ENCODE measurements at regions not wholly inside any gene's neighbourhood (a gene's known extent, or its start where the extent isn't known, plus 50 kb on each side); places are given as distances from the start of the nearest gene placed in this dataset.

- ChIA-PET POLR2A (no interaction called here), CTCF (no interaction called here)
- H3K9me3 Mint-ChIP-seq (ENCODE audit: unreplicated experiment) = no peaks in the 10 kb centered on the region
- no TSS peak for BruUV-seq (replicated peaks)
- intact Hi-C loops (cut with micrococcal nuclease) = no loop called here
- H3K36me3 Mint-ChIP-seq (ENCODE audit: insufficient read depth, unreplicated experiment) = no peaks in the 10 kb centered on the region
- TF ChIP-seq CTCF (IDR thresholded peaks at IDR 0.05; ENCODE audit: unreplicated experiment) = no peak
- H3K27me3 Mint-ChIP-seq (ENCODE audit: insufficient read depth, unreplicated experiment) = peaks cover 50% of the 10 kb centered on the region
- no peak overlapping the region for H3K4me3 Mint-ChIP-seq (ENCODE audit: unreplicated experiment)
- no peak overlapping the region for H3K27ac Mint-ChIP-seq (ENCODE audit: low read depth, unreplicated experiment)
- DNase-seq (ENCODE audit: unreplicated experiment) = no peak
- peaks cover 14% of the 10 kb centered on the region for H3K4me1 Mint-ChIP-seq (ENCODE audit: insufficient read depth, unreplicated experiment)
Measured at GRCh38 chr13:26460648-26461047, 96.8 kb upstream of the WASF3 start.

- no peak for TF ChIP-seq CTCF (IDR thresholded peaks at IDR 0.05; ENCODE audit: unreplicated experiment)
- BruUV-seq (replicated peaks) = no TSS peak
- Mint-ChIP-seq H3K27ac (ENCODE audit: low read depth, unreplicated experiment) (no peak overlapping the region), H3K27me3 (ENCODE audit: insufficient read depth, unreplicated experiment) (peaks cover 25% of the 10 kb centered on the region), H3K4me3 (ENCODE audit: unreplicated experiment) (no peak overlapping the region), H3K4me1 (ENCODE audit: insufficient read depth, unreplicated experiment) (peaks cover 4% of the 10 kb centered on the region), H3K36me3 (ENCODE audit: insufficient read depth, unreplicated experiment) (no peaks in the 10 kb centered on the region), H3K9me3 (ENCODE audit: unreplicated experiment) (no peaks in the 10 kb centered on the region)
- intact Hi-C loops (cut with micrococcal nuclease) = no loop called here
- CTCF ChIA-PET = no interaction called here
- no peak for DNase-seq (ENCODE audit: unreplicated experiment)
- POLR2A ChIA-PET = no interaction called here
Measured at GRCh38 chr13:26463296-26463695, 94.2 kb upstream of the WASF3 start.

GRCh38 chr13:26463848-26464247, 93.6 kb upstream of the WASF3 start:
- Mint-ChIP-seq H3K27me3 (ENCODE audit: insufficient read depth, unreplicated experiment) (peaks cover 23% of the 10 kb centered on the region), H3K36me3 (ENCODE audit: insufficient read depth, unreplicated experiment) (no peaks in the 10 kb centered on the region), H3K4me1 (ENCODE audit: insufficient read depth, unreplicated experiment) (peaks cover 4% of the 10 kb centered on the region), H3K4me3 (ENCODE audit: unreplicated experiment) (no peak overlapping the region), H3K9me3 (ENCODE audit: unreplicated experiment) (no peaks in the 10 kb centered on the region), H3K27ac (ENCODE audit: low read depth, unreplicated experiment) (no peak overlapping the region)
- BruUV-seq (replicated peaks) = no TSS peak
- CTCF ChIA-PET = interaction anchor here (1.2 kb wide), 1 partner anchor 15 kb away, joined by 3 read pairs; no protein-coding TSS in a partner anchor
- TF ChIP-seq CTCF (IDR thresholded peaks at IDR 0.05; ENCODE audit: unreplicated experiment) = no peak
- POLR2A ChIA-PET = no interaction called here
- intact Hi-C loops (cut with micrococcal nuclease) = no loop called here
- no peak for DNase-seq (ENCODE audit: unreplicated experiment)

GRCh38 chr13:26465514-26465913, 92.0 kb upstream of the WASF3 start:
- intact Hi-C loops (cut with micrococcal nuclease) = no loop called here
- no TSS peak for BruUV-seq (replicated peaks)
- Mint-ChIP-seq H3K9me3 (ENCODE audit: unreplicated experiment) (no peaks in the 10 kb centered on the region), H3K27me3 (ENCODE audit: insufficient read depth, unreplicated experiment) (peaks cover 23% of the 10 kb centered on the region), H3K36me3 (ENCODE audit: insufficient read depth, unreplicated experiment) (no peaks in the 10 kb centered on the region), H3K4me1 (ENCODE audit: insufficient read depth, unreplicated experiment) (peaks cover 4% of the 10 kb centered on the region), H3K27ac (ENCODE audit: low read depth, unreplicated experiment) (no peak overlapping the region), H3K4me3 (ENCODE audit: unreplicated experiment) (no peak overlapping the region)
- TF ChIP-seq CTCF (IDR thresholded peaks at IDR 0.05; ENCODE audit: unreplicated experiment) = no peak
- POLR2A ChIA-PET = no interaction called here
- CTCF ChIA-PET = interaction anchor here (1.1 kb wide), 1 partner anchor 17 kb away, joined by 7 read pairs; no protein-coding TSS in a partner anchor
- DNase-seq (ENCODE audit: unreplicated experiment) = no peak
